8988T (cell line): ENCODE measurements at regions not wholly inside any gene's neighbourhood (a gene's known extent, or its start where the extent isn't known, plus 50 kb on each side); places are given as distances from the start of the nearest gene placed in this dataset.

ENCODE experiments used
- DNase-seq: peaks from one replicate; pipeline ENCODE4 v3.0.0; 2011

- DNase-seq: no peak
These were observed 528.3 kb downstream of the EFNB2 start for GRCh38 chr13:106007156-106007555.

- DNase-seq: no peak
These were observed 531.8 kb downstream of the EFNB2 start for GRCh38 chr13:106003651-106004050.

- DNase-seq: no peak
These were observed 534.0 kb downstream of the EFNB2 start for GRCh38 chr13:106001443-106001842.

GRCh38 chr13:105997581-105998550, 537.6 kb downstream of the EFNB2 start:
- DNase-seq: no peak

GRCh38 chr13:105996391-105997025, 539.0 kb downstream of the EFNB2 start:
- DNase-seq: no peak

- no peak for DNase-seq
These were observed 541.1 kb downstream of the EFNB2 start for GRCh38 chr13:105994340-105994739.

GRCh38 chr13:105991622-105992277, 543.7 kb downstream of the EFNB2 start:
- DNase-seq: no peak

GRCh38 chr13:105991131-105991530, 544.3 kb downstream of the EFNB2 start:
- DNase-seq: no peak

- DNase-seq: no peak
These were observed 545.1 kb downstream of the EFNB2 start for GRCh38 chr13:105990256-105990958.

- no peak for DNase-seq
These were observed 550.8 kb downstream of the EFNB2 start for GRCh38 chr13:105984646-105985045.

GRCh38 chr13:105984236-105984635, 551.2 kb downstream of the EFNB2 start:
- no peak for DNase-seq

- DNase-seq: no peak
These were observed 553.1 kb downstream of the EFNB2 start for GRCh38 chr13:105982219-105982930.

GRCh38 chr13:105979131-105980011, 556.1 kb downstream of the EFNB2 start:
- no peak for DNase-seq

- DNase-seq: no peak
These were observed 561.1 kb downstream of the EFNB2 start for GRCh38 chr13:105974380-105974779.

- DNase-seq: no peak
These were observed 562.5 kb downstream of the EFNB2 start for GRCh38 chr13:105972811-105973590.

GRCh38 chr13:105972306-105972721, 563.1 kb downstream of the EFNB2 start:
- DNase-seq: no peak

- DNase-seq: no peak
These were observed 563.7 kb downstream of the EFNB2 start for GRCh38 chr13:105971738-105972137.

GRCh38 chr13:105971312-105971711, 564.1 kb downstream of the EFNB2 start:
- no peak for DNase-seq

- no peak for DNase-seq
These were observed 565.7 kb downstream of the EFNB2 start for GRCh38 chr13:105969761-105970160.

- no peak for DNase-seq
These were observed 569.6 kb downstream of the EFNB2 start for GRCh38 chr13:105965910-105966309.
